Panc1 (cell line): ENCODE measurements at regions not wholly inside any gene's neighbourhood (a gene's known extent, or its start where the extent isn't known, plus 50 kb on each side); places are given as distances from the start of the nearest gene placed in this dataset.
"Not testable (repeated sequence)": the region's sequence is repeated elsewhere in the genome, so short reads cannot be mapped to it uniquely, and the experiment has no call there.

Source experiments
- ATAC-seq: fragments of 200-7000 bp; cut with Tn5 transposase; 2 replicates; pipeline ENCODE4 v1.9.1; 2020; ENCODE audit warnings: mild to moderate bottlenecking, moderate library complexity
- BruUV-seq: library from RNA; stranded (reverse); fragments of 400-500 nt; replicated peaks from 2 replicates; lab custom pipeline; 2021; lab: Mats Ljungman, UMichigan
- CTCF ChIA-PET: fragments of 300-600 bp; sonication (Branson Sonifier 250); formaldehyde crosslinking; loops from one replicate; lab custom pipeline; 2022; ENCODE audit warnings: antibody characterized with exemption; lab: Charles Lee
- POLR2A ChIA-PET: fragments of 300-600 bp; sonication (Branson Sonifier 250); formaldehyde crosslinking; loops from one replicate; lab custom pipeline; 2022; ENCODE audit warnings: antibody characterized with exemption; lab: Charles Lee
- DNase-seq: peaks from one replicate; pipeline ENCODE4 v3.0.0-alpha.2; 2010; ENCODE audit warnings: low read depth, low spot score
- H3K27ac ChIP-seq: 2 replicates; pipeline ENCODE4 v1.5.1; 2011; ENCODE audit warnings: mild to moderate bottlenecking, low read length, inconsistent platforms
- H3K27me3 ChIP-seq: fragments of 200-500 bp; sonication (Bioruptor generic); 2 replicates; pipeline ENCODE4 v1.6.0; 2014; ENCODE audit warnings: low read length, inconsistent platforms; ENCODE audit not compliant: control insufficient read depth, insufficient read depth
- H3K36me3 ChIP-seq: fragments of 200-500 bp; sonication (Bioruptor generic); 2 replicates; pipeline ENCODE4 v1.5.1; 2014; ENCODE audit warnings: inconsistent platforms, mild to moderate bottlenecking, low read length, moderate library complexity; ENCODE audit not compliant: control insufficient read depth, insufficient read depth
- H3K4me1 ChIP-seq: 2 replicates; pipeline ENCODE4 v1.5.1; 2011; ENCODE audit warnings: inconsistent platforms, mild to moderate bottlenecking, low read length, moderate library complexity; ENCODE audit not compliant: control insufficient read depth, insufficient read depth
- H3K4me3 ChIP-seq, 2 experiments: 2 replicates each; pipeline ENCODE4 v1.5.1; 2011 to 2012; ENCODE audit warnings: low read depth in 2 of 2, low read length in 2 of 2, mild to moderate bottlenecking in 2 of 2, inconsistent platforms in 1 of 2, moderate library complexity in 1 of 2
- H3K9me3 ChIP-seq: fragments of 200-500 bp; sonication (Bioruptor generic); 2 replicates; pipeline ENCODE4 v1.5.1; 2014; ENCODE audit warnings: low read depth, mild to moderate bottlenecking, inconsistent platforms, low read length, moderate library complexity; ENCODE audit not compliant: control insufficient read depth, insufficient read depth
- POLR2AphosphoS5 ChIP-seq: IDR thresholded peaks from 2 replicates; pipeline ENCODE4 v1.6.1; 2012; ENCODE audit warnings: mild to moderate bottlenecking, low read depth, low read length, moderate library complexity
- REST ChIP-seq, 2 experiments: IDR thresholded peaks; 2 replicates each; pipeline ENCODE4 v1.6.1; 2011 to 2012; ENCODE audit warnings: low read depth in 2 of 2, control low read depth in 1 of 2, low read length in 1 of 2, mild to moderate bottlenecking in 1 of 2, moderate library complexity in 1 of 2; ENCODE audit not compliant: insufficient read depth in 1 of 2
- SIN3A ChIP-seq: IDR thresholded peaks from 2 replicates; pipeline ENCODE4 v1.6.1; 2012; ENCODE audit warnings: low read depth, mild to moderate bottlenecking, low read length, moderate library complexity, borderline replicate concordance; ENCODE audit not compliant: insufficient read depth
- TCF7L2 ChIP-seq: IDR thresholded peaks from 2 replicates; pipeline ENCODE4 v1.6.1; 2011; ENCODE audit warnings: mild to moderate bottlenecking, low read depth, low read length, inconsistent platforms
- in situ Hi-C: cut with HindIII; loops from 2 replicates; pipeline ENCODE4 v1.10.0; 2016; ENCODE audit warnings: low sequenced_read_pairs, low pct_unique_long_range_greater_than_20kb
- intact Hi-C: fragments of 100-400 bp; cut with micrococcal nuclease; formaldehyde crosslinking; loops from one replicate; pipeline ENCODE4 v1.10.0; 2022; ENCODE audit not compliant: unreplicated experiment
- TF ChIP-seq, protein P1 (sequence below): fragments of 450-650 bp; IDR thresholded peaks from 2 replicates; pipeline ENCODE4 v1.5.1; 2017; ENCODE audit warnings: mild to moderate bottlenecking

GRCh38 chr12:111120578-111120977 lies 200.2 kb upstream of the MYL2 start:
- no peak overlapping the region for H3K27ac ChIP-seq
- intact Hi-C loops = no loop called here
- no TSS peak for BruUV-seq
- ChIA-PET CTCF (no interaction called here), POLR2A (interaction anchor here (0.6 kb wide), 1 partner anchor 102 kb away, joined by 4 read pairs; no protein-coding TSS in a partner anchor)
- no peak for ATAC-seq
- H3K36me3 ChIP-seq = no peaks in the 10 kb centered on the region
- in situ Hi-C loops = no loop called here
- DNase-seq = no peak
- TF ChIP-seq SIN3A (no peak), TCF7L2 (no peak), REST (IDR thresholded peaks at IDR 0.05; ENCODE audit: insufficient read depth in 1 of 2, low read depth in 2 of 2, low read length in 1 of 2) (no peak), POLR2AphosphoS5 (no peak)
- TF ChIP-seq, protein P1, sequence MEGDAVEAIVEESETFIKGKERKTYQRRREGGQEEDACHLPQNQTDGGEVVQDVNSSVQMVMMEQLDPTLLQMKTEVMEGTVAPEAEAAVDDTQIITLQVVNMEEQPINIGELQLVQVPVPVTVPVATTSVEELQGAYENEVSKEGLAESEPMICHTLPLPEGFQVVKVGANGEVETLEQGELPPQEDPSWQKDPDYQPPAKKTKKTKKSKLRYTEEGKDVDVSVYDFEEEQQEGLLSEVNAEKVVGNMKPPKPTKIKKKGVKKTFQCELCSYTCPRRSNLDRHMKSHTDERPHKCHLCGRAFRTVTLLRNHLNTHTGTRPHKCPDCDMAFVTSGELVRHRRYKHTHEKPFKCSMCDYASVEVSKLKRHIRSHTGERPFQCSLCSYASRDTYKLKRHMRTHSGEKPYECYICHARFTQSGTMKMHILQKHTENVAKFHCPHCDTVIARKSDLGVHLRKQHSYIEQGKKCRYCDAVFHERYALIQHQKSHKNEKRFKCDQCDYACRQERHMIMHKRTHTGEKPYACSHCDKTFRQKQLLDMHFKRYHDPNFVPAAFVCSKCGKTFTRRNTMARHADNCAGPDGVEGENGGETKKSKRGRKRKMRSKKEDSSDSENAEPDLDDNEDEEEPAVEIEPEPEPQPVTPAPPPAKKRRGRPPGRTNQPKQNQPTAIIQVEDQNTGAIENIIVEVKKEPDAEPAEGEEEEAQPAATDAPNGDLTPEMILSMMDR = no peak
- H3K4me3 ChIP-seq = no peak overlapping the region
- H3K4me1 ChIP-seq = no peaks in the 10 kb centered on the region
- no peaks in the 10 kb centered on the region for H3K9me3 ChIP-seq
- peaks cover 7% of the 10 kb centered on the region for H3K27me3 ChIP-seq

- ATAC-seq = no peak
- no peaks in the 10 kb centered on the region for H3K9me3 ChIP-seq
- intact Hi-C loops = no loop called here
- ChIA-PET CTCF (no interaction called here), POLR2A (no interaction called here)
- H3K27me3 ChIP-seq = peaks cover 4% of the 10 kb centered on the region
- TF ChIP-seq REST (IDR thresholded peaks at IDR 0.05; ENCODE audit: insufficient read depth in 1 of 2, low read depth in 2 of 2, low read length in 1 of 2) = no peak
- TF ChIP-seq SIN3A = no peak
- TF ChIP-seq, protein P1 = no peak
- TF ChIP-seq POLR2AphosphoS5 = no peak
- TF ChIP-seq TCF7L2 = no peak
- H3K4me1 ChIP-seq = no peaks in the 10 kb centered on the region
- H3K4me3 ChIP-seq = no peak overlapping the region
- no TSS peak for BruUV-seq
- no peaks in the 10 kb centered on the region for H3K36me3 ChIP-seq
- no peak for DNase-seq
- in situ Hi-C loops = no loop called here
- H3K27ac ChIP-seq = no peak overlapping the region
These were observed 196.6 kb upstream of the MYL2 start for GRCh38 chr12:111117017-111117416.

DNA sequence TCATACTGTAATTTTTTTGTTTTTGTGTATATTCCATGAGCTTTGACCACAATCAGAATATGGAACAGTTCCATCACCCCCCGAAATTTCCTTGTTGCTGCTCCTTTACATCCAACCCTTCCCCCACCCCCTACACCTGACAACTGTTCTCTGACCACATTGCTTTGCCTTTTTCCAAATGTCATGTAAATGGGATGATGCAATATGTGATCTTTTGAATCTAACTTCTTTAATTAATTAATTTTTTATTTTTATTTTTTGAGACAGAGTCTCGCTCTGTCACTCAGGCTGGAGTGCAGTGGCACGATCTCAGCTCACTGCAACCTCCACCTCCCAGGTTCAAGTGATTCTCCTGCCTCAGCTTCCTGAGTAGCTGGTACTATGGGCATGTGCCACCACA lies 192.9 kb upstream of the MYL2 start:
- H3K9me3 ChIP-seq, H3K36me3 ChIP-seq, CTCF ChIA-PET, intact Hi-C loops, H3K4me1 ChIP-seq, H3K4me3 ChIP-seq, H3K27me3 ChIP-seq, DNase-seq, BruUV-seq, in situ Hi-C loops, H3K27ac ChIP-seq, POLR2A ChIA-PET, ATAC-seq: not testable (repeated sequence)
